ENCODE measurements at regions not wholly inside any gene's neighbourhood (a gene's known extent, or its start where the extent isn't known, plus 50 kb on each side); places are given as distances from the start of the nearest gene placed in this dataset.

DNA sequence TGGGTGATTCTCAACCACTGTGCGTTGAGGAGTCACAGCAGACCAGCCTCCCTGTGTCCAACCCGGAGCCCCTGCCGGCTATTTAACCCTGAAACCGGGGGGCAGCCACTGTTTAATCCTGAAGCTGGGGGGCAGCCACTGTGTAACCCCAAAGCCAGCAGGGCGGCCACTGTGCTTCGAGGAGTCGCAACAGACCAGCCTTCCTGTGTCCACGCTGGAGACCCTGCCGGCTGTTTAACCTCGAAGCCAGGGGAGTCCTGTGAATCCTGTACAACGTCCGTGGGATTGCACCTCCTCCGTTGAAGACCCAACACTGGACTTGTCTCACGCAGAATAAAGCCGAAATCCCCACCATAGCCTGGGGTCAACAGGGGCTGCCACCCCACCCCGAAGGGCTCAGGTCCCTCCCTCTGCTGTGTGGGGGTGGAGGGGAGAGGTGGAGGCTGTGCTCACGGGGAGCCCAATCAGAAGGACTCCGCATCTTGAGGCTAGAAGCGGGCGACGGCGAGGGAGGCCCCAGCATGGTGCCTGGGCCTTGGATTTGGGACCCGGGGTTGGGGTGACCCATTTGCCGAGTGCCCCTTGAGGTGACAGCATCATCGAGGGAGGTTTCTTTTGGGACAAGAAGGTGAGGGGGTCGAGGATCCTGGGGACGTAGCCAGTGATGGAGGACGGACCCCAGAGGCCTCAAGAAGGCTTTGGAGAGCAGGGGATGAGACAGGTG lies 94.9 kb downstream of the ADRA2C start:
- Histone ChIP-seq H3K9me3 (ENCODE audit: low read length) (no peaks in the 10 kb centered on the region), H3K27ac (ENCODE audit: low read length) (no peak overlapping the region), H3K36me3 (ENCODE audit: insufficient read depth, low read length) (no peaks in the 10 kb centered on the region), H2AFZ (ENCODE audit: low read depth, low read length) (no peak overlapping the region), H3F3A (ENCODE audit: insufficient read depth, low read length, poor library complexity, severe bottlenecking) (no peaks in the 10 kb centered on the region), H3K27me3 (ENCODE audit: insufficient read depth, low read depth, low read length) (no peaks in the 10 kb centered on the region), H3K4me2 (ENCODE audit: low read length) (no peak overlapping the region), H3K9me2 (ENCODE audit: insufficient read depth, low read length) (no peaks in the 10 kb centered on the region), H3K4me3 (ENCODE audit: low read length) (no peak overlapping the region), H4K20me1 (ENCODE audit: insufficient read depth) (no peaks in the 10 kb centered on the region), H3K9ac (ENCODE audit: low read length) (no peak overlapping the region), H3K79me2 (replicated peaks; ENCODE audit: insufficient read depth, low read length) (no peaks in the 10 kb centered on the region)
- TF ChIP-seq EP300 (conservative IDR thresholded peaks at IDR 0.05; ENCODE audit: poor library complexity, severe bottlenecking) = no peak
- no peak for TF ChIP-seq CTCF (IDR thresholded peaks at IDR 0.05; ENCODE audit: poor library complexity, severe bottlenecking)
- TF ChIP-seq SMC3 (conservative IDR thresholded peaks at IDR 0.05; ENCODE audit: poor library complexity) = no peak
- TF ChIP-seq POLR2AphosphoS5 (IDR thresholded peaks at IDR 0.05) = no peak
- TF ChIP-seq MXI1 (conservative IDR thresholded peaks at IDR 0.05; ENCODE audit: poor library complexity, severe bottlenecking) = no peak
- no peak for TF ChIP-seq EZH2 (IDR thresholded peaks at IDR 0.05; ENCODE audit: borderline replicate concordance, insufficient read depth, low read length, poor library complexity, severe bottlenecking)
- TF ChIP-seq REST (IDR thresholded peaks at IDR 0.05; ENCODE audit: borderline replicate concordance) = no peak
- TF ChIP-seq RAD21 (conservative IDR thresholded peaks at IDR 0.05) = no peak
- TF ChIP-seq TAF1 (IDR thresholded peaks at IDR 0.05; ENCODE audit: low read depth) = no peak

GRCh38 chr4:3861720-3862639 lies 95.8 kb downstream of the ADRA2C start:
- Histone ChIP-seq H3K9ac (ENCODE audit: low read length) (no peak overlapping the region), H3F3A (ENCODE audit: insufficient read depth, low read length, poor library complexity, severe bottlenecking) (no peaks in the 10 kb centered on the region), H3K27ac (ENCODE audit: low read length) (no peak overlapping the region), H3K9me2 (ENCODE audit: insufficient read depth, low read length) (no peaks in the 10 kb centered on the region), H3K4me2 (ENCODE audit: low read length) (no peak overlapping the region), H4K20me1 (ENCODE audit: insufficient read depth) (no peaks in the 10 kb centered on the region), H3K36me3 (ENCODE audit: insufficient read depth, low read length) (no peaks in the 10 kb centered on the region), H2AFZ (ENCODE audit: low read depth, low read length) (no peak overlapping the region), H3K27me3 (ENCODE audit: insufficient read depth, low read depth, low read length) (no peaks in the 10 kb centered on the region), H3K4me3 (ENCODE audit: low read length) (no peak overlapping the region), H3K9me3 (ENCODE audit: low read length) (no peaks in the 10 kb centered on the region), H3K79me2 (replicated peaks; ENCODE audit: insufficient read depth, low read length) (no peaks in the 10 kb centered on the region)
- TF ChIP-seq REST (IDR thresholded peaks at IDR 0.05; ENCODE audit: borderline replicate concordance) (no peak), MXI1 (conservative IDR thresholded peaks at IDR 0.05; ENCODE audit: poor library complexity, severe bottlenecking) (no peak), EP300 (conservative IDR thresholded peaks at IDR 0.05; ENCODE audit: poor library complexity, severe bottlenecking) (no peak), SMC3 (conservative IDR thresholded peaks at IDR 0.05; ENCODE audit: poor library complexity) (no peak), RAD21 (conservative IDR thresholded peaks at IDR 0.05) (no peak), POLR2AphosphoS5 (IDR thresholded peaks at IDR 0.05) (no peak), EZH2 (IDR thresholded peaks at IDR 0.05; ENCODE audit: borderline replicate concordance, insufficient read depth, low read length, poor library complexity, severe bottlenecking) (no peak), CTCF (IDR thresholded peaks at IDR 0.05; ENCODE audit: poor library complexity, severe bottlenecking) (no peak), TAF1 (IDR thresholded peaks at IDR 0.05; ENCODE audit: low read depth) (no peak)
